ENCODE measurements at regions not wholly inside any gene's neighbourhood (a gene's known extent, or its start where the extent isn't known, plus 50 kb on each side); places are given as distances from the start of the nearest gene placed in this dataset.
"Not testable (repeated sequence)": the region's sequence is repeated elsewhere in the genome, so short reads cannot be mapped to it uniquely, and the experiment has no call there.

GRCh38 chr17:13114601-13115031 is 96.8 kb upstream of the ELAC2 start:
- H3K9ac ChIP-seq (ENCODE audit: low read length): no peak overlapping the region
- H3K9me3 ChIP-seq (ENCODE audit: control insufficient read depth, insufficient read depth, low read depth, low read length): no peaks in the 10 kb centered on the region
- peak overlapping the region; percentile 43; the same call in 1 of the 2 replicates for H3K4me3 ChIP-seq (ENCODE audit: low read depth, low read length)
- no peaks in the 10 kb centered on the region; the same call in 1 of the 2 replicates for H3K27me3 ChIP-seq (ENCODE audit: control insufficient read depth, insufficient read depth, low read length)
- no peaks in the 10 kb centered on the region for H3K4me1 ChIP-seq (ENCODE audit: control insufficient read depth, insufficient read depth, low read length)
- H3K36me3 ChIP-seq (ENCODE audit: control insufficient read depth, insufficient read depth, low read length): no peaks in the 10 kb centered on the region
- H3K27ac ChIP-seq (ENCODE audit: low read depth, low read length): no peak overlapping the region

- no peaks in the 10 kb centered on the region; the same call in 1 of the 2 replicates for H3K27me3 ChIP-seq (ENCODE audit: control insufficient read depth, insufficient read depth, low read length)
Observed at GRCh38 chr17:13113821-13114525, 96.1 kb upstream of the ELAC2 start.

GRCh38 chr17:13107676-13108235 is 89.9 kb upstream of the ELAC2 start:
- Histone ChIP-seq H3K9ac (ENCODE audit: low read length) (no peak overlapping the region), H3K36me3 (ENCODE audit: control insufficient read depth, insufficient read depth, low read length) (no peaks in the 10 kb centered on the region), H3K4me3 (ENCODE audit: low read depth, low read length) (no peak overlapping the region), H3K27me3 (ENCODE audit: control insufficient read depth, insufficient read depth, low read length) (no peaks in the 10 kb centered on the region), H3K4me1 (ENCODE audit: control insufficient read depth, insufficient read depth, low read length) (peaks cover 6% of the 10 kb centered on the region; the same call in 1 of the 2 replicates), H3K9me3 (ENCODE audit: control insufficient read depth, insufficient read depth, low read depth, low read length) (no peaks in the 10 kb centered on the region), H3K27ac (ENCODE audit: low read depth, low read length) (no peak overlapping the region)

More at GRCh38 chr17:13113821-13114525, 96.1 kb upstream of the ELAC2 start:
- H3K36me3 ChIP-seq (ENCODE audit: control insufficient read depth, insufficient read depth, low read length): no peaks in the 10 kb centered on the region
- no peaks in the 10 kb centered on the region for H3K9me3 ChIP-seq (ENCODE audit: control insufficient read depth, insufficient read depth, low read depth, low read length)
- no peak overlapping the region for H3K9ac ChIP-seq (ENCODE audit: low read length)
- no peak overlapping the region for H3K4me3 ChIP-seq (ENCODE audit: low read depth, low read length)
- H3K27ac ChIP-seq (ENCODE audit: low read depth, low read length): no peak overlapping the region
- H3K4me1 ChIP-seq (ENCODE audit: control insufficient read depth, insufficient read depth, low read length): no peaks in the 10 kb centered on the region

- H3K27me3 ChIP-seq (ENCODE audit: control insufficient read depth, insufficient read depth, low read length): no peaks in the 10 kb centered on the region
- H3K9ac ChIP-seq (ENCODE audit: low read length): no peak overlapping the region
- H3K9me3 ChIP-seq (ENCODE audit: control insufficient read depth, insufficient read depth, low read depth, low read length): no peaks in the 10 kb centered on the region
Observed at GRCh38 chr17:13106171-13106570, 88.3 kb upstream of the ELAC2 start.

GRCh38 chr17:13104576-13104975 is 86.7 kb upstream of the ELAC2 start:
- no peak overlapping the region for H3K9ac ChIP-seq (ENCODE audit: low read length)
- no peaks in the 10 kb centered on the region for H3K36me3 ChIP-seq (ENCODE audit: control insufficient read depth, insufficient read depth, low read length)
- no peaks in the 10 kb centered on the region for H3K27me3 ChIP-seq (ENCODE audit: control insufficient read depth, insufficient read depth, low read length)
- no peak overlapping the region for H3K27ac ChIP-seq (ENCODE audit: low read depth, low read length)
- H3K4me3 ChIP-seq (ENCODE audit: low read depth, low read length): no peak overlapping the region
- peaks cover 6% of the 10 kb centered on the region; the same call in 1 of the 2 replicates for H3K4me1 ChIP-seq (ENCODE audit: control insufficient read depth, insufficient read depth, low read length)
- H3K9me3 ChIP-seq (ENCODE audit: control insufficient read depth, insufficient read depth, low read depth, low read length): no peaks in the 10 kb centered on the region

More at GRCh38 chr17:13106171-13106570, 88.3 kb upstream of the ELAC2 start:
- H3K36me3 ChIP-seq (ENCODE audit: control insufficient read depth, insufficient read depth, low read length): no peaks in the 10 kb centered on the region
- H3K27ac ChIP-seq (ENCODE audit: low read depth, low read length): no peak overlapping the region
- peaks cover 6% of the 10 kb centered on the region; the same call in 1 of the 2 replicates for H3K4me1 ChIP-seq (ENCODE audit: control insufficient read depth, insufficient read depth, low read length)
- H3K4me3 ChIP-seq (ENCODE audit: low read depth, low read length): no peak overlapping the region

GRCh38 chr17:13102477-13102876 is 84.7 kb upstream of the ELAC2 start:
- no peaks in the 10 kb centered on the region for H3K9me3 ChIP-seq (ENCODE audit: control insufficient read depth, insufficient read depth, low read depth, low read length)
- no peak overlapping the region for H3K4me3 ChIP-seq (ENCODE audit: low read depth, low read length)
- no peak overlapping the region for H3K27ac ChIP-seq (ENCODE audit: low read depth, low read length)
- no peaks in the 10 kb centered on the region for H3K36me3 ChIP-seq (ENCODE audit: control insufficient read depth, insufficient read depth, low read length)
- no peaks in the 10 kb centered on the region for H3K27me3 ChIP-seq (ENCODE audit: control insufficient read depth, insufficient read depth, low read length)
- peaks cover 11% of the 10 kb centered on the region; the same call in 1 of the 2 replicates for H3K4me1 ChIP-seq (ENCODE audit: control insufficient read depth, insufficient read depth, low read length)
- no peak overlapping the region for H3K9ac ChIP-seq (ENCODE audit: low read length)

GRCh38 chr17:13099926-13100325 is 82.1 kb upstream of the ELAC2 start:
- H3K36me3 ChIP-seq (ENCODE audit: control insufficient read depth, insufficient read depth, low read length): no peaks in the 10 kb centered on the region
- H3K27ac ChIP-seq (ENCODE audit: low read depth, low read length): no peak overlapping the region
- H3K4me1 ChIP-seq (ENCODE audit: control insufficient read depth, insufficient read depth, low read length): peaks cover 5% of the 10 kb centered on the region; the same call in 1 of the 2 replicates
- no peaks in the 10 kb centered on the region for H3K9me3 ChIP-seq (ENCODE audit: control insufficient read depth, insufficient read depth, low read depth, low read length)
- H3K4me3 ChIP-seq (ENCODE audit: low read depth, low read length): no peak overlapping the region
- H3K27me3 ChIP-seq (ENCODE audit: control insufficient read depth, insufficient read depth, low read length): no peaks in the 10 kb centered on the region
- no peak overlapping the region for H3K9ac ChIP-seq (ENCODE audit: low read length)

- no peaks in the 10 kb centered on the region for H3K36me3 ChIP-seq (ENCODE audit: control insufficient read depth, insufficient read depth, low read length)
- no peak overlapping the region for H3K9ac ChIP-seq (ENCODE audit: low read length)
- H3K27ac ChIP-seq (ENCODE audit: low read depth, low read length): no peak overlapping the region
- no peaks in the 10 kb centered on the region for H3K27me3 ChIP-seq (ENCODE audit: control insufficient read depth, insufficient read depth, low read length)
- H3K4me1 ChIP-seq (ENCODE audit: control insufficient read depth, insufficient read depth, low read length): peaks cover 5% of the 10 kb centered on the region; the same call in 1 of the 2 replicates
- H3K9me3 ChIP-seq (ENCODE audit: control insufficient read depth, insufficient read depth, low read depth, low read length): no peaks in the 10 kb centered on the region
- no peak overlapping the region for H3K4me3 ChIP-seq (ENCODE audit: low read depth, low read length)
Observed at GRCh38 chr17:13099089-13099735, 81.4 kb upstream of the ELAC2 start.

- Histone ChIP-seq H3K4me3 (ENCODE audit: low read depth, low read length) (no peak overlapping the region), H3K27ac (ENCODE audit: low read depth, low read length) (no peak overlapping the region), H3K36me3 (ENCODE audit: control insufficient read depth, insufficient read depth, low read length) (no peaks in the 10 kb centered on the region), H3K9ac (ENCODE audit: low read length) (no peak overlapping the region), H3K9me3 (ENCODE audit: control insufficient read depth, insufficient read depth, low read depth, low read length) (no peaks in the 10 kb centered on the region), H3K27me3 (ENCODE audit: control insufficient read depth, insufficient read depth, low read length) (no peaks in the 10 kb centered on the region), H3K4me1 (ENCODE audit: control insufficient read depth, insufficient read depth, low read length) (peaks cover 5% of the 10 kb centered on the region; the same call in 1 of the 2 replicates)
Observed at GRCh38 chr17:13096291-13096690, 78.5 kb upstream of the ELAC2 start.

- H3K27ac ChIP-seq (ENCODE audit: low read depth, low read length); H3K27me3 ChIP-seq (ENCODE audit: control insufficient read depth, insufficient read depth, low read length); H3K36me3 ChIP-seq (ENCODE audit: control insufficient read depth, insufficient read depth, low read length); H3K9me3 ChIP-seq (ENCODE audit: control insufficient read depth, insufficient read depth, low read depth, low read length); H3K4me3 ChIP-seq (ENCODE audit: low read depth, low read length); H3K4me1 ChIP-seq (ENCODE audit: control insufficient read depth, insufficient read depth, low read length); H3K9ac ChIP-seq (ENCODE audit: low read length): not testable (repeated sequence)
Observed at GRCh38 chr17:13092010-13092409, 74.2 kb upstream of the ELAC2 start.

- no peak overlapping the region for H3K4me3 ChIP-seq (ENCODE audit: low read depth, low read length)
- H3K9me3 ChIP-seq (ENCODE audit: control insufficient read depth, insufficient read depth, low read depth, low read length): no peaks in the 10 kb centered on the region
- H3K27me3 ChIP-seq (ENCODE audit: control insufficient read depth, insufficient read depth, low read length): no peaks in the 10 kb centered on the region; the same call in 1 of the 2 replicates
- no peak overlapping the region for H3K27ac ChIP-seq (ENCODE audit: low read depth, low read length)
- H3K9ac ChIP-seq (ENCODE audit: low read length): no peak overlapping the region
- no peaks in the 10 kb centered on the region for H3K4me1 ChIP-seq (ENCODE audit: control insufficient read depth, insufficient read depth, low read length)
- no peaks in the 10 kb centered on the region for H3K36me3 ChIP-seq (ENCODE audit: control insufficient read depth, insufficient read depth, low read length)
Observed at GRCh38 chr17:13088666-13089065, 70.8 kb upstream of the ELAC2 start.

All from HUES6 (cell line).